ENCODE measurements at regions not wholly inside any gene's neighbourhood (a gene's known extent, or its start where the extent isn't known, plus 50 kb on each side); places are given as distances from the start of the nearest gene placed in this dataset.

DNA sequence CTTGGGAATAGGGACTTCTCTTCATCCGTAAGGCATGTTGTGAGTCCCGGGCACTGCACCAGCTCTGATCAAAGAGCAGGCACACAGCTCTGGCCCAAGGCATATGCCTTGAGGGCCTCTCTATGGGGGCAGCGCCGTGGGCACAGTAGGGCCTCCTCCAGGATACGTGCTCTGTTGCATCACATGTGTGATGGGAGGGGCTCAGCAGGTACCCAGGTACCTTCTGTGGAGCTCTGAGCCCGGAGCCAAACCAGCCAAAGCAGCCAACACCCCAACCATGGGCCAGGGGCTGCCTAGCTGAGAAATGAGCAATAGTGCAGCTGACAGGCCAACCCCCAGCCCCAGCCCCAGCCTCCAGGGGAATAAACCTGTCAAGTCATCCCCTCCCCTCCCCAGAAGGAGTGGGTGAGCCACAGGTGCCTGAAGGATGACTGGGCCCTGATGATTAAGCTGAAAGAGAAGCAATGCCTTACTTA lies 79.7 kb upstream of the SHISAL1 start:
- Histone ChIP-seq H3K27me3 (ENCODE audit: insufficient read depth, low read length) (peaks cover 13% of the 10 kb centered on the region), H3K4me3 (ENCODE audit: insufficient read depth, low read length) (no peak overlapping the region), H3K4me1 (ENCODE audit: insufficient read depth, low read length) (no peaks in the 10 kb centered on the region), H4K20me1 (ENCODE audit: insufficient read depth, low read length) (no peaks in the 10 kb centered on the region), H3K36me3 (ENCODE audit: insufficient read depth, low read length) (no peaks in the 10 kb centered on the region), H3K79me2 (ENCODE audit: insufficient read depth, low read length) (no peaks in the 10 kb centered on the region), H2AFZ (ENCODE audit: low read length) (no peak overlapping the region), H3K4me2 (ENCODE audit: insufficient read depth, low read length) (no peak overlapping the region), H3K9me3 (ENCODE audit: low read depth, low read length) (no peaks in the 10 kb centered on the region), H3K27ac (ENCODE audit: low read depth, low read length) (no peak overlapping the region)
- TF ChIP-seq CTCF (IDR thresholded peaks at IDR 0.05; ENCODE audit: extremely low read depth, low read depth, low read length) = no peak
- DNase-seq (ENCODE audit: insufficient read length, low spot score, missing footprints) = peak; percentile 62

GRCh38 chr22:44391481-44392445 lies 79.0 kb upstream of the SHISAL1 start:
- no peak overlapping the region for H3K4me3 ChIP-seq (ENCODE audit: insufficient read depth, low read length)
- no peak overlapping the region for H2AFZ ChIP-seq (ENCODE audit: low read length)
- H3K27me3 ChIP-seq (ENCODE audit: insufficient read depth, low read length) = peaks cover 20% of the 10 kb centered on the region
- no peaks in the 10 kb centered on the region for H3K9me3 ChIP-seq (ENCODE audit: low read depth, low read length)
- TF ChIP-seq CTCF (IDR thresholded peaks at IDR 0.05; ENCODE audit: extremely low read depth, low read depth, low read length) = no peak
- H3K27ac ChIP-seq (ENCODE audit: low read depth, low read length) = no peak overlapping the region
- peak; percentile 69 for DNase-seq (ENCODE audit: insufficient read length, low spot score, missing footprints)
- no peak overlapping the region for H3K4me2 ChIP-seq (ENCODE audit: insufficient read depth, low read length)
- H3K79me2 ChIP-seq (ENCODE audit: insufficient read depth, low read length) = no peaks in the 10 kb centered on the region
- no peaks in the 10 kb centered on the region for H3K36me3 ChIP-seq (ENCODE audit: insufficient read depth, low read length)
- no peaks in the 10 kb centered on the region for H4K20me1 ChIP-seq (ENCODE audit: insufficient read depth, low read length)
- no peaks in the 10 kb centered on the region for H3K4me1 ChIP-seq (ENCODE audit: insufficient read depth, low read length)

- Histone ChIP-seq H3K4me2 (ENCODE audit: insufficient read depth, low read length) (no peak overlapping the region), H2AFZ (ENCODE audit: low read length) (no peak overlapping the region), H3K4me1 (ENCODE audit: insufficient read depth, low read length) (no peaks in the 10 kb centered on the region), H3K9me3 (ENCODE audit: low read depth, low read length) (no peaks in the 10 kb centered on the region), H4K20me1 (ENCODE audit: insufficient read depth, low read length) (no peaks in the 10 kb centered on the region), H3K36me3 (ENCODE audit: insufficient read depth, low read length) (no peaks in the 10 kb centered on the region), H3K4me3 (ENCODE audit: insufficient read depth, low read length) (no peak overlapping the region), H3K27me3 (ENCODE audit: insufficient read depth, low read length) (peaks cover 20% of the 10 kb centered on the region), H3K79me2 (ENCODE audit: insufficient read depth, low read length) (no peaks in the 10 kb centered on the region), H3K27ac (ENCODE audit: low read depth, low read length) (no peak overlapping the region)
- TF ChIP-seq CTCF (IDR thresholded peaks at IDR 0.05; ENCODE audit: extremely low read depth, low read depth, low read length) = no peak
- peak; percentile 51 for DNase-seq (ENCODE audit: insufficient read length, low spot score, missing footprints)
Observed at GRCh38 chr22:44391015-44391414, 78.3 kb upstream of the SHISAL1 start.

DNA sequence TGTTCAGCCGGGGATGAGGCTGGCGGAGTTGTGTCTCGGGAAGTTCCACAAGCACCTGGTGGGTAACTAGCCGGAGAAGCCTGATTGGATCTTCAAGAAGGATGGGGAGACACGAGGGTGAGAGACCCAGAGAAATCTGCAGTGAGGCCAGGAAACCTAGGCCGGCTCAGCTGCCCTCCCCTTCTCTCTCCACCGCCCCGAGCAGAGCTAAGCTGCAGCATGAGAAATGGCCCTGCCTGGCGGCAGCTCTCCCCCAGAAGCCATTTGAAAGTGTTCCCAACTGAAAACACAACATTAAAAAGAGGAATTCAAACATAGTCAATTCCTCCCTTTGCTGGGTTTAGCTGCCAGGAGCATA lies 77.8 kb upstream of the SHISAL1 start:
- Histone ChIP-seq H3K4me2 (ENCODE audit: insufficient read depth, low read length) (no peak overlapping the region), H2AFZ (ENCODE audit: low read length) (no peak overlapping the region), H3K27me3 (ENCODE audit: insufficient read depth, low read length) (peaks cover 20% of the 10 kb centered on the region), H3K27ac (ENCODE audit: low read depth, low read length) (no peak overlapping the region), H3K79me2 (ENCODE audit: insufficient read depth, low read length) (no peaks in the 10 kb centered on the region), H3K4me3 (ENCODE audit: insufficient read depth, low read length) (no peak overlapping the region), H3K9me3 (ENCODE audit: low read depth, low read length) (no peaks in the 10 kb centered on the region), H3K36me3 (ENCODE audit: insufficient read depth, low read length) (no peaks in the 10 kb centered on the region), H4K20me1 (ENCODE audit: insufficient read depth, low read length) (no peaks in the 10 kb centered on the region), H3K4me1 (ENCODE audit: insufficient read depth, low read length) (no peaks in the 10 kb centered on the region)
- peak; percentile 35 for DNase-seq (ENCODE audit: insufficient read length, low spot score, missing footprints)
- TF ChIP-seq CTCF (IDR thresholded peaks at IDR 0.05; ENCODE audit: extremely low read depth, low read depth, low read length) = no peak

Data from osteoblast (primary cell).